Osteocyte (in vitro differentiated cells): ENCODE measurements at regions not wholly inside any gene's neighbourhood (a gene's known extent, or its start where the extent isn't known, plus 50 kb on each side); places are given as distances from the start of the nearest gene placed in this dataset.

ENCODE experiments used
- DNase-seq: peaks from one replicate; pipeline ENCODE4 v3.0.0; 2021; ENCODE audit warnings: mixed read lengths; ENCODE audit not compliant: unreplicated experiment; ENCODE audit errors: extremely low spot score
- H3K27ac Mint-ChIP-seq: one replicate; pipeline ENCODE4 v1.8.0; 2021; ENCODE audit warnings: mild to moderate bottlenecking, mixed read lengths; ENCODE audit not compliant: unreplicated experiment
- H3K27me3 Mint-ChIP-seq: one replicate; pipeline ENCODE4 v1.8.0; 2021; ENCODE audit warnings: mixed read lengths; ENCODE audit not compliant: unreplicated experiment
- H3K36me3 Mint-ChIP-seq: one replicate; pipeline ENCODE4 v1.8.0; 2021; ENCODE audit warnings: mixed read lengths; ENCODE audit not compliant: unreplicated experiment
- H3K4me1 Mint-ChIP-seq: one replicate; pipeline ENCODE4 v1.8.0; 2021; ENCODE audit warnings: mixed read lengths; ENCODE audit not compliant: unreplicated experiment
- H3K4me3 Mint-ChIP-seq: one replicate; pipeline ENCODE4 v1.8.0; 2021; ENCODE audit warnings: mild to moderate bottlenecking, moderate library complexity, mixed read lengths; ENCODE audit not compliant: unreplicated experiment
- H3K9me3 Mint-ChIP-seq: one replicate; pipeline ENCODE4 v1.8.0; 2021; ENCODE audit warnings: mixed read lengths; ENCODE audit not compliant: unreplicated experiment
- TF ChIP-seq, protein P1 (sequence below): fragments of 200-600 bp; sonication (generic); IDR thresholded peaks from 2 replicates; pipeline ENCODE4 v1.5.0; 2021; ENCODE audit warnings: antibody characterized with exemption, mild to moderate bottlenecking, moderate library complexity

DNA sequence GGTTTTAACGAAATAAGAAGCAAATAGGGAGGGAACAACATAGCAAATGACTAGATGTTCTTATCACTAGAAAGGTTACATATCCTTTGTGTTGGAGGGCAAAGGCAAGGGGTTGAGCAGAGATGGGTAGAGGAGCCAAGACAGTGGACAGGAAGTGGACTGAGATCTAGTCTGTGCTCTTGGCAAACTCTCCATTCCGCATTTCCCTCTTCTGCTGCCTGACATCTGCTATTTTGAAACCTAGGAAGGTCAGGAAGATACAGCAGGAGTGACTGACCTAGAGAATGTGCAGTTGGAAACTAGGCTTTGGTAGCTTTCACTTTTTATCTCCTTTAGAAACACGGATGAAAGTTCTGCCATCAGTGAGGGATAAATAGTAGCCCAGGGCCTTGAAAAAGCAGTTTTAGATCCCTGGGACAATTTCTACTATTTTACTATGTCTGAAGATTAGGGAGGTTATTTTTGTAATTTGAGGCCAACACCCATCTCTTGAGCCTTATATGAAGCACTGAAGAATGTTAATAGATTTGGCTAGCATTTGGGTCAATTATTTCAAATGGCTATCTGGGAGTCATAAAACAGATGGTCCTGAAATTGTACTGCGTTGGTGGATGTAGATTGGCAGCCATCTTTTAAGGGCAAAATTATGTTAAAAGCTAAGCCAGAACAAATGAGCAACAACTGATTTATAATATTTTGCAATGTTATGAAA, 410.3 kb downstream of the PCNX1 start:
- Mint-ChIP-seq H3K27ac (no peak overlapping the region), H3K36me3 (no peaks in the 10 kb centered on the region), H3K4me1 (peaks cover 13% of the 10 kb centered on the region), H3K4me3 (no peak overlapping the region), H3K9me3 (peaks cover 4% of the 10 kb centered on the region), H3K27me3 (no peaks in the 10 kb centered on the region)
- DNase-seq, result no peak
- TF ChIP-seq, protein P1, sequence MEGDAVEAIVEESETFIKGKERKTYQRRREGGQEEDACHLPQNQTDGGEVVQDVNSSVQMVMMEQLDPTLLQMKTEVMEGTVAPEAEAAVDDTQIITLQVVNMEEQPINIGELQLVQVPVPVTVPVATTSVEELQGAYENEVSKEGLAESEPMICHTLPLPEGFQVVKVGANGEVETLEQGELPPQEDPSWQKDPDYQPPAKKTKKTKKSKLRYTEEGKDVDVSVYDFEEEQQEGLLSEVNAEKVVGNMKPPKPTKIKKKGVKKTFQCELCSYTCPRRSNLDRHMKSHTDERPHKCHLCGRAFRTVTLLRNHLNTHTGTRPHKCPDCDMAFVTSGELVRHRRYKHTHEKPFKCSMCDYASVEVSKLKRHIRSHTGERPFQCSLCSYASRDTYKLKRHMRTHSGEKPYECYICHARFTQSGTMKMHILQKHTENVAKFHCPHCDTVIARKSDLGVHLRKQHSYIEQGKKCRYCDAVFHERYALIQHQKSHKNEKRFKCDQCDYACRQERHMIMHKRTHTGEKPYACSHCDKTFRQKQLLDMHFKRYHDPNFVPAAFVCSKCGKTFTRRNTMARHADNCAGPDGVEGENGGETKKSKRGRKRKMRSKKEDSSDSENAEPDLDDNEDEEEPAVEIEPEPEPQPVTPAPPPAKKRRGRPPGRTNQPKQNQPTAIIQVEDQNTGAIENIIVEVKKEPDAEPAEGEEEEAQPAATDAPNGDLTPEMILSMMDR, result no peak

DNA sequence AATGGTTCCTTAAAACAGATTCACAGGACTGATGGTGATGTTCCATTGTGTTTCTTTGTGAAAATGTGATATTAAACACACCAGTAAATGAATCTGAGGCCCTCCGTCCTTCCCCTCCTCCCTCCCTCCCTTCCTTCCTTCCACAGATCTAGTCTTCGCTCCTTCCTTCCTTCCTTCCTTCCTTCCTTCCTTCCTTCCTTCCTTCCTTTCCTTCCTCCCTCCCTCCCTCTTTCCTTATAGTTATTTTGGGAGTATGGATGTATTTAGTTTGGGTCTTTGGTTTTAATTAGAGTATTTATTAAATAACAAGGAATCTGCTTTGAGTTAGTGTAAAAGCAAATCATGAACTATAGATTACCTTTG, 410.8 kb downstream of the PCNX1 start:
- no peaks in the 10 kb centered on the region for H3K36me3 Mint-ChIP-seq
- DNase-seq, result no peak
- no peak overlapping the region for H3K4me3 Mint-ChIP-seq
- H3K27me3 Mint-ChIP-seq, result no peaks in the 10 kb centered on the region
- H3K9me3 Mint-ChIP-seq, result peaks cover 4% of the 10 kb centered on the region
- H3K4me1 Mint-ChIP-seq, result peaks cover 18% of the 10 kb centered on the region
- TF ChIP-seq, protein P1, result no peak
- no peak overlapping the region for H3K27ac Mint-ChIP-seq

DNA sequence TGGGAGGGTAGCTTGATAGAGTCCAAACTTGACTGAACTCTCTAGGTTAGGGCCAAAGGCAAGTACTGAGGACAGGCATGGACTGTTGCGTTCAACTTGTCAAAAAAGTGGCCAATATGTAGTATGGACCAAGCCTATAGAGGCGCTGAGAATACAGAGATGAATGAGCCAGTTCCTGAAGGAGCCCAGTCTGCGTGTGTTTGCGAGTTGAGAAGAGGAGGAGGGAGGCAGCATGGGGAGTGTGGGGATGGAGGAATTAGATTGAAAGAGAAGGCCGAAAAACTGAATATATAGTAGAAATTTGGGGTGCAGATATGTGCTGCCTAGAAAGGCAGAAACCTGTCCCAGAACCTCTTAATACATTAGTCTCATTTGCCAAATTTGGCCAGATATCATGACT, 412.4 kb downstream of the PCNX1 start:
- Mint-ChIP-seq H3K4me3 (peak overlapping the region; percentile 94), H3K27me3 (no peaks in the 10 kb centered on the region), H3K27ac (peak overlapping the region; percentile 94), H3K9me3 (no peaks in the 10 kb centered on the region), H3K36me3 (no peaks in the 10 kb centered on the region), H3K4me1 (peaks cover 32% of the 10 kb centered on the region)
- DNase-seq, result no peak
- TF ChIP-seq, protein P1, result no peak

DNA sequence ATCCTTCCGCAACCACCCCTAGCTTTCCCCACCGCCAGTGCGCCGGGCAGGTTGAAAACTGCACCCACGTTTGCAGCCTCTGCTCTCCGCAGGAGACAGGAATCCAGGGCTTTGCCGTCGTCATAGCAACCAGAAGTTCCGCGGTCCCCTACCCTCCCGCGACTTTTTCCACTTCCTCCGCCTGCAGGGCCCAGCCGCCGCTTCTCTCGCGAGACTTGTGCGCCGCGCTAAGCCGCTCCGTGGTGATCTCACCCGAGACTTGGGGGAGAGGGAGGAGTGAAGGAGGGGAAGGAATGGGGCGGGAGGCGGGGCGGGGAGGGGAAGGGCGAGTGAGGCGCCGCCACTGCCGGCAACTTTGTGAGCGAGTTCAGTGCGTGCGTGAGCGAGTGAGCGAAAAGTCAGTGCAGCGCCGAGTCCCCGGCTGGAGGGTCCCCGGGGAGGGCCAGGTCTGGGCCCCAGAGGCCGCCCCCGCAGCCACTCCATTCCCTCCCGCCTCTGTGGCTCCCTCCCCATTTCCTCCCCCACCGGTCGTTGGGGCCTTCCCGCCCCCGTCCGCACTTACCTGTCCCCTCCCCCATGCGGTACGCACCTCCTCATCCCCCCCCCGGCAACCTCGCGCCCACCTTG, 413.0 kb downstream of the PCNX1 start, which contains the start of gene SIPA1L1:
SIPA1L1 (plus strand) TSS at position 370 of the 627 bp plus-strand sequence.
- peak within 1 kb of the TSS; percentile 95 for H3K27ac Mint-ChIP-seq
- TF ChIP-seq, protein P1, result no peak
- peaks cover 37% of the 10 kb centered on the region for H3K4me1 Mint-ChIP-seq
- peaks cover 2% of the 10 kb centered on the region for H3K36me3 Mint-ChIP-seq
- peak within 1 kb of the TSS; percentile 94 for H3K4me3 Mint-ChIP-seq
- no peaks in the 10 kb centered on the region for H3K27me3 Mint-ChIP-seq
- peak; percentile 99 for DNase-seq
- no peaks in the 10 kb centered on the region for H3K9me3 Mint-ChIP-seq

DNA sequence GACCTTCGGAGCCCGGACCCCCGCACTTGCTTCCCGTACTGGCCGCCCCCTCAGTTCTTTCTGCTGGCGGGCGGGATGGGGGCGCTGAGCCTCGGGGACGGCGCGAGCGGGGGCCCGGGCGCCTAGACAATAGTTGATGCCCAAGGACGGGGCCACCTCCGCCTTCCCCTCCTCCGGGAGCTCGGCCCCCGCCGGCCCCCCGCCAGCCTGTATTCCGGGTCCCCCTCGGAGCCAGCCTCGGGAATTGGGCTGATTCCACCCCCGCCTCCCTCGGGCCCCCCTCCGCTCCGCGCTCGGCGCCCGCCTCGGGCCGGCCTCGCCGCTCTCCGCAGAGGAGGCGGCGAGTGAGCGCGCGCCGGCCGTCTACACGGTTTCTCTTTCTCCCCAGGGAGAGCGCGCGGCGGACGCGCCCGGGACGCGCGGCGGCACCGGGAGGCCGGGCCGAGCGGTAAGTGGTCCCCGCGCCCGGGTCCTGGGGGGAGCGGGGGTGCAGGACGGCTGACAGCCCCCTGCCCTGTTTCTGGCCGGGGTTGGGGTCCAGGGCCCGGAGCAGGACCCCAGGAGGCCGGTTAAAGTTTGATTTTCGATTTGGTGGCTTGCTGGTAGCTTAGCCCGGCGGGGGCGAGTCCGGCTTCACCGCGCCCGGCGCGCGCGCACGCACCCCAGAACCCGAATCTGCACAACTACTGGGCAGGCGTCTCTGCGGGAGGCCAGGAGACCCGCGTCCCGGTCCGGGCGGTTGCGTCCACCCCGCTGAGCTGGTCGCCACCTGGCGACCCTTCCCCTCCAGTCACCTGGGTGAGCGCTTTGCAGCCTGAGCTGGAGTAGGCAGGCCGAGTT, 413.7 kb downstream of the PCNX1 start:
- H3K27ac Mint-ChIP-seq, result peak overlapping the region; percentile 95
- peaks cover 4% of the 10 kb centered on the region for H3K36me3 Mint-ChIP-seq
- no peaks in the 10 kb centered on the region for H3K27me3 Mint-ChIP-seq
- TF ChIP-seq, protein P1, result no peak
- H3K4me1 Mint-ChIP-seq, result peaks cover 44% of the 10 kb centered on the region
- no peaks in the 10 kb centered on the region for H3K9me3 Mint-ChIP-seq
- peak; percentile 86 for DNase-seq
- H3K4me3 Mint-ChIP-seq, result peak overlapping the region; percentile 94
